Psoas muscle (tissue), 7 donors: ENCODE measurements at regions not wholly inside any gene's neighbourhood (a gene's known extent, or its start where the extent isn't known, plus 50 kb on each side); places are given as distances from the start of the nearest gene placed in this dataset.
A peak's percentile ranks its signal among the peaks of the same experiment; 100 is the strongest.

Experiments
- ATAC-seq, 4 donors: fragments of 200-7000 bp; cut with Tn5 transposase; one replicate each; pipeline ENCODE4 v1.9.1; 2020; ENCODE audit warnings: moderate library complexity in 3 of 4, mild to moderate bottlenecking in 2 of 4
- DNase-seq, 2 donors: peaks; one replicate each; pipeline ENCODE4 v3.0.0-alpha.2; 2020
- H3K27ac ChIP-seq: fragments of 200-600 bp; one replicate; pipeline ENCODE4 v1.8.0; 2022
- H3K27me3 ChIP-seq, 3 donors: fragments of 200-600 bp in 1 of 3; one replicate each; pipeline versions ENCODE4 v1.6.1 to v1.8.0; 2013 to 2022; ENCODE audit warnings: low read length in 2 of 3, mild to moderate bottlenecking in 2 of 3, moderate library complexity in 1 of 3; ENCODE audit not compliant: insufficient read depth in 3 of 3
- H3K36me3 ChIP-seq, 2 donors: fragments of 200-600 bp in 1 of 2; one replicate each; pipeline versions ENCODE4 v1.6.1 to v1.8.0; 2013 to 2022; ENCODE audit warnings: low read depth in 1 of 2, mild to moderate bottlenecking in 1 of 2, moderate library complexity in 1 of 2; ENCODE audit not compliant: insufficient read depth in 1 of 2
- H3K4me1 ChIP-seq: fragments of 200-600 bp; one replicate; pipeline ENCODE4 v1.8.0; 2022
- H3K4me3 ChIP-seq: fragments of 200-600 bp; one replicate; pipeline ENCODE4 v1.8.0; 2022; ENCODE audit warnings: mild to moderate bottlenecking
- H3K9me3 ChIP-seq: fragments of 200-600 bp; one replicate; pipeline ENCODE4 v1.8.0; 2022
- CTCF ChIP-seq: fragments of 200-600 bp; IDR thresholded peaks from one replicate; pipeline ENCODE4 v1.8.0; 2022; ENCODE audit warnings: antibody characterized with exemption
- WGBS, 3 donors: extraction: QIAGEN DNeasy Blood & Tissue Kit; methylation state at CpG; one replicate each; pipeline versions ENCODE4 v1.1.6 to v1.1.7; 2013; 5-methylcytosine and 5-hydroxymethylcytosine counted together
- intact Hi-C, 2 donors: fragments of 100-400 bp; cut with DNase I; formaldehyde crosslinking; loops; one replicate each; pipeline versions ENCODE4 v1.11.0 to v1.14.2; 2022
- donor health status: healthy with polysubstance abuse.
- donor health status: DM: no; HTN: no; CAD: no; lungs with moderate emphysema.
- donor health status: Bipolar disorder and iron deficiency.
- donor health status: healthy.
- donor health status: DM: yes; HTN: yes; CAD: no.
- donor health status: DM: no; HTN: no; CAD: no.
- donor health status: DM: yes; HTN: yes; CAD: no.

- Histone ChIP-seq H3K27ac (no peak overlapping the region), H3K4me1 (peaks cover 10% of the 10 kb centered on the region), H3K27me3 (no peaks in the 10 kb centered on the region), H3K9me3 (no peaks in the 10 kb centered on the region), H3K36me3 (no peaks in the 10 kb centered on the region), H3K4me3 (no peak overlapping the region)
- TF ChIP-seq CTCF = no peak
- intact Hi-C loops = no loop called here
- DNase-seq (no peak), ATAC-seq (no peak)
- 96 to 99% (median 99%) methylated on average over 3 of the region's 3 CpGs for WGBS, 3 donors
These were observed 96.2 kb upstream of the IRF2BP2 start for GRCh38 chr1:234706199-234706598.

- Histone ChIP-seq H3K36me3 (no peaks in the 10 kb centered on the region), H3K27ac (no peak overlapping the region), H3K27me3 (no peaks in the 10 kb centered on the region), H3K4me3 (no peak overlapping the region), H3K9me3 (no peaks in the 10 kb centered on the region), H3K4me1 (peaks cover 13% of the 10 kb centered on the region)
- no peak for ATAC-seq
- WGBS, 3 donors = 92 to 96% (median 93%) methylated on average over 3 of the region's 3 CpGs
- intact Hi-C loops = no loop called here
- DNase-seq = no peak
- no peak for TF ChIP-seq CTCF
These were observed 95.6 kb upstream of the IRF2BP2 start for GRCh38 chr1:234705615-234706014.

- intact Hi-C loops = no loop called here
- H3K27ac ChIP-seq = no peak overlapping the region
- 93 to 95% (median 94%) methylated on average over 14 of the region's 14 CpGs for WGBS, 3 donors
These were observed 94.3 kb upstream of the IRF2BP2 start for GRCh38 chr1:234704106-234704887.

GRCh38 chr1:234702342-234703000 lies 92.5 kb upstream of the IRF2BP2 start:
- ATAC-seq (peak; percentile 17 to 68 (median 38)), DNase-seq (peak; percentile 68 to 78)
- Histone ChIP-seq H3K4me1 (peaks cover 15% of the 10 kb centered on the region), H3K27me3 (no peaks in the 10 kb centered on the region), H3K36me3 (no peaks in the 10 kb centered on the region), H3K4me3 (no peak overlapping the region), H3K9me3 (no peaks in the 10 kb centered on the region), H3K27ac (peak overlapping the region; percentile 46)
- TF ChIP-seq CTCF = no peak
- 59 to 61% (median 60%) methylated on average over 7 of the region's 7 CpGs for WGBS, 3 donors
- intact Hi-C loops = no loop called here

More at GRCh38 chr1:234704106-234704887, 94.3 kb upstream of the IRF2BP2 start:
- TF ChIP-seq CTCF = no peak
- Histone ChIP-seq H3K9me3 (no peaks in the 10 kb centered on the region), H3K36me3 (no peaks in the 10 kb centered on the region), H3K4me1 (peaks cover 18% of the 10 kb centered on the region), H3K4me3 (no peak overlapping the region), H3K27me3 (no peaks in the 10 kb centered on the region)
- DNase-seq (no peak), ATAC-seq (no peak)
